LNCaP clone FGC (cell line): ENCODE measurements at regions not wholly inside any gene's neighbourhood (a gene's known extent, or its start where the extent isn't known, plus 50 kb on each side); places are given as distances from the start of the nearest gene placed in this dataset.
"Not testable (repeated sequence)": the region's sequence is repeated elsewhere in the genome, so short reads cannot be mapped to it uniquely, and the experiment has no call there.

ENCODE experiments used
- DNase-seq: peaks from one replicate; pipeline ENCODE4 v3.0.0-alpha.2; 2011; ENCODE audit warnings: low read depth
- H3K4me3 ChIP-seq: 2 replicates; pipeline ENCODE4 v1.5.1; 2011; ENCODE audit warnings: mild to moderate bottlenecking, low read depth, low read length, control low read depth
- TF ChIP-seq, protein P1 (sequence below): IDR thresholded peaks from 2 replicates; pipeline ENCODE4 v1.5.1; 2012; ENCODE audit warnings: mild to moderate bottlenecking; ENCODE audit not compliant: control insufficient read depth, insufficient read depth; ENCODE audit errors: extremely low read depth

DNA sequence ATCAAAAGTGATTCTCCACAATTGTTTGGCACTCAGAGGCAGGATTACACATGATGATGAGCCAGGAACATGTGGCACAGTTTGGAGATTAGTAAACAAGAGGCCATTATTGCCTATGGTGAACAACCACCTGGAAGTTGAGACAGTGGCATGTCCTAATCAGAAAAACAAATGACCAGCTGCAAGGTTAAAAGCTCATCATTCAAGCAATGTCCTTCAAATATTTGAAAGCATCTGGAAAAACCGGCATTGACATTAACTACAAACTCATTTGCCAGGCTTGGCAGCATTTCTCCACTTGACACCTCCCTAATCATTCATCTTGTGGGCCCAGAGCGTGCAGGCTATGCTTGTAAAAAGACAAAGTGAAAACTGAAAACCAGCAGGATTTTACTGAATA is 80.6 kb upstream of the MEGF10 start:
- no peak overlapping the region for H3K4me3 ChIP-seq
- TF ChIP-seq, protein P1, sequence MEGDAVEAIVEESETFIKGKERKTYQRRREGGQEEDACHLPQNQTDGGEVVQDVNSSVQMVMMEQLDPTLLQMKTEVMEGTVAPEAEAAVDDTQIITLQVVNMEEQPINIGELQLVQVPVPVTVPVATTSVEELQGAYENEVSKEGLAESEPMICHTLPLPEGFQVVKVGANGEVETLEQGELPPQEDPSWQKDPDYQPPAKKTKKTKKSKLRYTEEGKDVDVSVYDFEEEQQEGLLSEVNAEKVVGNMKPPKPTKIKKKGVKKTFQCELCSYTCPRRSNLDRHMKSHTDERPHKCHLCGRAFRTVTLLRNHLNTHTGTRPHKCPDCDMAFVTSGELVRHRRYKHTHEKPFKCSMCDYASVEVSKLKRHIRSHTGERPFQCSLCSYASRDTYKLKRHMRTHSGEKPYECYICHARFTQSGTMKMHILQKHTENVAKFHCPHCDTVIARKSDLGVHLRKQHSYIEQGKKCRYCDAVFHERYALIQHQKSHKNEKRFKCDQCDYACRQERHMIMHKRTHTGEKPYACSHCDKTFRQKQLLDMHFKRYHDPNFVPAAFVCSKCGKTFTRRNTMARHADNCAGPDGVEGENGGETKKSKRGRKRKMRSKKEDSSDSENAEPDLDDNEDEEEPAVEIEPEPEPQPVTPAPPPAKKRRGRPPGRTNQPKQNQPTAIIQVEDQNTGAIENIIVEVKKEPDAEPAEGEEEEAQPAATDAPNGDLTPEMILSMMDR: no peak
- DNase-seq: peak; percentile 22

DNA sequence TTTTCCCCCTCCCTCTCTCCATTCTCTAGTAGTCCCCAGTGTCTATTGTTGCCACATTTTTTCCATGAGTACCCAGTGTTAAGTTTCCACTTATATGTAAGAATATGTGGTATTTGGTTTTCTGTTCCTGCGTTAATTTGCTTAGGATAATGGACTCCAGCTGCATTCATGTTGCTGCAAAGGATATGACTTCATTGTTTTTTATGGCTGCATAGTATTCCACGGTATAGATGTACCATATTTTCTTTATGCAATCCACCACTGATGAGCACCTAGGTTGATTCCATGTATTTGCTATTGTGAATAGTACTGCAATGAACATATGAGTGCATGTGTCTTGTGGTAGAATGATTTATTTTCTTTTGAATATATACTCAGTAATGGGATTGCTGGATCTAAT is 77.4 kb upstream of the MEGF10 start:
- H3K4me3 ChIP-seq: no peak overlapping the region
- DNase-seq: no peak
- TF ChIP-seq, protein P1: no peak

DNA sequence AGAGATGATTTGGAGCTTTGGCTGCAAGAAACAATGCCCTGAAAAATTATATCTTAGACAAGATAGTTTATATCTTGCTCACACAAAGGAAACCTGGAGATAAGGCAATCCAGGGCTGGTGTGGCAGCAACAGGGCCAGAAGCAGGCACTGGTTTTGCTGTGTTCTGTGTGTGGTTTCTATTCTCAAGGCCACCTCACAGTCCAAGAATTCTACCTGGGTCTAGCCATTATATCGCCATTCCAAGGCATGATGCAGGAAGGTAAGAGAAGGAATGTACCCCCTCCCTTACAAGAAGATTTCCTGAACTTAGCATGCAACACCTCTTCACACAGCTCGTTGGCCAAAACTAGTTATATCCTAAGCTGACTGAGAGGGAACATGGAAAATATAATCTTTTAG is 74.5 kb upstream of the MEGF10 start:
- DNase-seq: no peak
- H3K4me3 ChIP-seq: no peak overlapping the region
- TF ChIP-seq, protein P1: no peak

DNA sequence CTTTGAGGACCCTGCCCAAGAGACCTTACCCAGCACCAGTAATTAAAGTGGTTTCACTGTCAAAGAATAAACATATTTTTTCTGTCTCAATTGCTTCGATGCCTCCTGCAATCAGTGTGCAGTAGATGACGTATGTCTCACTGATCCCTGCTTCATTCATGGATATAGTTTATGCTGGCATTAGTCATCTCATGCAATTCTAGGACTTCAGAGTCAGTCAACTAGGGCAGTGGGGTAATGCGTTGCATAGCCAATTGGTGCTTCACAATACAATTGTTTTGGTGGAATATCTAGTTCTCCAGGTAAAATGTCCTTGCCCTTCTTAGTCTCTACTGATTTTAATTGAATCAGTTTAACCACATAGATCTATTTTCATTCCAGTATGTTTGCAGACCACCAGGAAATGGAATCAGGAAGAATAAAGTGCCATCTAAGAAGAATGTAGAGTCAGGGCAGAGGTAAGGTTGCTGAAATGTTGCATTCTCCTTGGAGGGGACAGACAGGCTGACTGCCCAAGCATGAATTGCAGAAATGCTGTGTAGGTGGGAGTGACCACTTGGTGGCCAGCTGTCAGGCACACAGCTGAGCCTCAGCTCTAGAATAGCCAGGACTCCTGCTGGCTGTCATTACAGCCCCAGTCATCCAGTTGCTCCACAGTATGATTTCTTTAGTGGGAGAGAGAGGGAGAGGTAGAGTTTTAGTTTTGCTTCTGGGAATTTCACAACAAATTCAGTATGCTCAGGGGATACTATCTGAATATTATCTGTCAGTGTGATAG is 73.5 kb upstream of the MEGF10 start:
- TF ChIP-seq, protein P1: no peak
- DNase-seq: no peak
- H3K4me3 ChIP-seq: no peak overlapping the region

DNA sequence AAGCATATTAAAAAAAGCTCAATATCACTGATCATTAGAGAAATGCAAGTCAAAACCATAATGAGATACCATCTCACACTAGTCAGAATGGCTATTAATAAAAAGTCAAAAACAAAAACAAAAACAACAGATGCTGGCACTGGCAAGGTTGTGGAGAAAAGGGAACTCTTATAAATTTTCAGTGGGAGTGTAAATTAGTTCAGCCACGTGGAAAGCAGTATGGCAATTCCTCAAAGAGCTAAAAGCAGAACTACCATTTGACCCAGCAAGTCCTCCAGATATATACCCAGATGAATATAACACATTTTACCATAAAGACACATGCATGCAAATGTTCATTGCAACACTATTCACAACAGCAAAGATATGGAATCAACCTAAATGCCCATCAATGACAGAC is 68.7 kb upstream of the MEGF10 start:
- DNase-seq, H3K4me3 ChIP-seq: not testable (repeated sequence)

DNA sequence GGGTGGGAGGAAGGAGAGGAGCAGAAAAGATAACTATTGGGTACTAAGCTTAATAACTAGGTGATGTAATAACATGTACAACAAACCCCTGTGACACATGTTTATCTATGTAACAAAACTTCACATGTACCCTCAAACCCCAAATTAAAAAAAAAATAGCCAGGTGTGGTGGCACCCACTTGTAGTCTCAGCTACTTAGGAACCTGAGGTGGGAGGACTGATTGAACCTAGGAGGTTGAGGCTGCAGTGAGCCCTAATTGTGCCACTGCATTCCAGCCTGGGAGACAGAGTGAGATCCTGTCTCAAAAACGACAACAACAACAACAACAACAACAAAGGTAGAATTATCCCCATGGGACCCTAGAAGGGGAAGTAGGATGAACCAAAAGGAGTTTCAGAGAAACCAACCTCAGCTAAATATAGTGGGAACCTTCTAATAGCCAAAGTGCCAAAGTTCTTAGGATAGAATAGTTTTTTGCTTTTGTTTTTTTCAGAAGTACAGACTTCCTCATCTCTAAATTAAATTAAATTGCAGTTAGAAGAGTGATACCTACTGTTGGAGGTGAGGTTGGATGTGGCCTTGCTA is 67.9 kb upstream of the MEGF10 start:
- not testable (repeated sequence) for H3K4me3 ChIP-seq, DNase-seq

DNA sequence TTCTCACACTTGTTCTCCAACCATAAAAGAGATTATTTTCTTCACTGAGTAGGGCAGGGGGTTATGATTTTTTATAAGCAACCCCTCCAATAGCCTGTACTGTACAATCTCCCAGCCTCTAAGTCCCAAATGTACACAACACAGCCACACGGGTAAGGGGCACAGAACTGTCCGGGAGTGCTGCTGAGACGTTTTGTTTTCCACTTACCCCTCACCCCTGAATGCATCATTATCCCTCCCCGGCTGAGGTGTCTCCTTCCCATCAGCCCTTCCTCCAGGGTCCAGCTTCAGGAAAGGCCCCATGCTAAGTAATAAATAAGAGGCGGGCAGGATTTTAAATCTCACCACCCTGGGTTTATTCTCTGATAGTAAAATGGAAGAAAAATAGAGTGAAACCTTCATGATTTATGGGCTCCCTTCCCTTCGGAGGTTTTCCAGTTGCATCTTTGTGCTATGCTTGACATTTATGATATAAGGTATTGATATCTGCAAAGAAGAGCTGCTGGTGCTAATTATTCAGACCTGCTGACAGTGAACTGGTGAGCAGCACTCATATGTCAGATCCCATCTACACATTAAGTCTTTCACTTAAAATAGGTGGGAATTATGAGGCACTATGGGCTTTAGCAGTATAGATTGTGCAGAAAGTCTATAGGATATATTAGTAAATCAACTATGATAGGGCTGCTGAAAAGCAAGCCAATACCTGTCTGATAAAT is 67.2 kb upstream of the MEGF10 start:
- H3K4me3 ChIP-seq: no peak overlapping the region
- TF ChIP-seq, protein P1: no peak
- DNase-seq: no peak
